ENCODE measurements at regions not wholly inside any gene's neighbourhood (a gene's known extent, or its start where the extent isn't known, plus 50 kb on each side); places are given as distances from the start of the nearest gene placed in this dataset.

DNA sequence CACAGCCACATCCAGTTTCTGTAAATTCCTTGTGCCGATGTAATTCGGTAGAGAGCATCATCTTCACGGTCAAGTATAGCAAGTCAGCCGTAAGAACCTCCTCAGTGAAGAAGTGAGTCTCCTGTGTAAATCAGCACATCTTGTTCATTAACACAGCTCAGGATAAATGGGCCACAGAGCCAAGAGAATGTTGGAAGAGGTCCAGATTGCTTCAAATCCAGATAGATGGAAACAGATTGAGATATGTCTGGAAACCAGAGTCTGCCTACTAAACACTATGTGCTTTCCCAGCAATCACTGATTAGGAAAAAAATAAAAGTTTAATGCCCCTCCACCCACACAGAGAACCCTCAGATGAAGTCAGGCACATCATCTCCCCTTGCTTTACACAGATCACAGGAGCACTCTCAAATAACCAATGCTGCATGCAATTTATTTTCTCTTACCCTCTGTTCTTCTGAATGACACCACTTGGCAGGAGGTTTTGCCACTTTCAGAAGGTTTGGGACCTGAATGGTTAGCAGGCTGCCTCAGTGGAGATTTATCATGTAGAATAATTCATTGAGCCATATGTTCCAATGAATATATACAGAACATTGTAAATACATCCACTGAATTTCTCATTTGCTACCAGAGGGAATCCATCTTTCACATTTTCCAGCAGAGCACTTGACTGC is 357.7 kb downstream of the C4orf33 start:
- no peak overlapping the region for H3K27ac Mint-ChIP-seq
- H3K9me3 Mint-ChIP-seq: no peaks in the 10 kb centered on the region
- DNase-seq (no peak), ATAC-seq (no peak)
- H3K4me3 Mint-ChIP-seq: no peak overlapping the region
- H3K36me3 Mint-ChIP-seq (ENCODE audit: low read depth): no peaks in the 10 kb centered on the region
- H3K27me3 Mint-ChIP-seq: no peaks in the 10 kb centered on the region
- H3K4me1 Mint-ChIP-seq: no peaks in the 10 kb centered on the region

DNA sequence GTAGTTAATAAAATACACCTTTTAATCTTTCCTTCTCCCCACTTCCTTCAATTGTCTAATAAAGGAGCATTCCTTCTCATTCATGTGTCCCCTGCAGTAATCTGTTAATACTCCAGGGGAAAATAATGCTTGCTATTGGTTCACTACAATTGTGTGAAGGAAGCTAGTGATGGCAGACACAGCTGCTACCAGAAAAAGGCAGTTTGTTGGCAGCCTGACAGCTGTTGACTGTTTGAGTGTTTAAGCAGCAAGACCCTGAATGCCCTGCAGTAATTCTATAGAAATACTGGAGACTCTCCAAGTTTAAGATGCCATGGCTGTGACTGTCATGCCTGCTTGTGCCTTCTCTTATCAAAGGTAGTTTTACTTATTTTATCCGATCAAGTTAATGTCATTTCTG is 359.5 kb downstream of the C4orf33 start:
- Mint-ChIP-seq H3K4me3 (no peak overlapping the region), H3K36me3 (ENCODE audit: low read depth) (no peaks in the 10 kb centered on the region), H3K9me3 (no peaks in the 10 kb centered on the region), H3K4me1 (no peaks in the 10 kb centered on the region), H3K27me3 (no peaks in the 10 kb centered on the region), H3K27ac (no peak overlapping the region)
- ATAC-seq (no peak), DNase-seq (no peak)

DNA sequence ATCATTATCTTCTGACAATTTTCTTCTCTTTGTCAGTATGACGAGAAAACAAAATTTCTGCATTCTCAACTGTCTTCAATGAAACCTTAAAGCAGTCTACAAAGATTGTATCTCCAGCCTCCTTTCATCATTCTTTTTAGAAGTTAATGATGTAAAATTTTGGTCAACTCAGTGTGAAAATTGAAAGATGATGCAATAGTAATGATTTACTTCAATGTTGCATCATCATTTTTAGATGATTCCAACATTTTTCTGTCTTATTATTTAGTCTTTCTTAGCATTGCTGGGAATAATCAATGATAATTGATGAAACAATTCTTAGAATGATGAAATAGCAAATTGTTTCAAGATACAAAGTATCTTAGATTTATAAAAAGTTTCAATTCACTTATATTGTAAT is 372.7 kb downstream of the C4orf33 start:
- H3K27me3 Mint-ChIP-seq: no peaks in the 10 kb centered on the region
- ATAC-seq: no peak

DNA sequence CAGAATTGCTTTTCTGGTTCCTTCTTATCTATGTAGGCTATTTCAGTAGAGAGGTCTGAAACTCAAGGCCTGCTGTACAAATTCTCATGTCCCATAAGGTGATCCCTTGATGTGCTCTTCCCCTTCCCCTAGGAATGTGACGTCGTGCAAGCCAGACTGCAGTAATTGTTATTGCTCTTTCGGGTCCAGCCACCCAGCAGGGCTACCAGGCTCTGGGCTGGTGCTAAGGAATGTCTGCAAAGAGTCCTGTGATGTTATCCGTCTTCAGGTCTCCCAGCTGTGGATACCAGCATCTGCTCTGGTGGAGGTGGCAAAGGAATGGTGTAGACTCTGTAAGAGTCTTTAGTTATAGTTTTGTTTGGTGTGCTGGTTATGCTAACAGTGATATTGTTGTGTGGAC is 378.7 kb downstream of the C4orf33 start:
- H3K4me3 Mint-ChIP-seq: no peak overlapping the region
- H3K36me3 Mint-ChIP-seq (ENCODE audit: low read depth): no peaks in the 10 kb centered on the region
- DNase-seq (no peak), ATAC-seq (no peak)
- peaks cover 9% of the 10 kb centered on the region for H3K9me3 Mint-ChIP-seq
- H3K27ac Mint-ChIP-seq: no peak overlapping the region
- no peaks in the 10 kb centered on the region for H3K27me3 Mint-ChIP-seq
- H3K4me1 Mint-ChIP-seq: no peaks in the 10 kb centered on the region

More for the DNA sequence above, 372.7 kb downstream of the C4orf33 start:
- Mint-ChIP-seq H3K4me3 (no peak overlapping the region), H3K27ac (no peak overlapping the region), H3K4me1 (no peaks in the 10 kb centered on the region), H3K9me3 (no peaks in the 10 kb centered on the region), H3K36me3 (ENCODE audit: low read depth) (no peaks in the 10 kb centered on the region)
- DNase-seq: no peak

DNA sequence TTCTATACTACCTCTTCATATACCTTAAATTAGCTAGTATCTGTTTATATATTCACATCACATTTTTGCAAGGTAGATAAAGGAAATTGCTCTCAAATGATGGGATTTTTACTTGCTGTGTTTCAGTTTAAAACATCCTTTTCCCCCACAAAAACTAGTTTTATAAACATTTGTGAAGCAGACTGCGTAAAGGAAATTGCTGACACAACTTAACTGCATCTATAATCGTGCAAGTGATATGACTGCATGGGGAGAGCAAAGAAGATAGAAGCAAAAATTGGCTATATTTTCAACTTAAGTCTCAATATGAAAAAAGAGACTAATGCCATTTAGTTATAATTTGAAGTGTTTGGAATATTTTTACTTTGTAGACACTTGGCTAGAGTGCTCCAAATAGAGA is 385.2 kb downstream of the C4orf33 start:
- Mint-ChIP-seq H3K27me3 (no peaks in the 10 kb centered on the region), H3K27ac (no peak overlapping the region), H3K4me3 (no peak overlapping the region), H3K36me3 (ENCODE audit: low read depth) (no peaks in the 10 kb centered on the region), H3K9me3 (no peaks in the 10 kb centered on the region), H3K4me1 (no peaks in the 10 kb centered on the region)
- ATAC-seq (no peak), DNase-seq (no peak)

DNA sequence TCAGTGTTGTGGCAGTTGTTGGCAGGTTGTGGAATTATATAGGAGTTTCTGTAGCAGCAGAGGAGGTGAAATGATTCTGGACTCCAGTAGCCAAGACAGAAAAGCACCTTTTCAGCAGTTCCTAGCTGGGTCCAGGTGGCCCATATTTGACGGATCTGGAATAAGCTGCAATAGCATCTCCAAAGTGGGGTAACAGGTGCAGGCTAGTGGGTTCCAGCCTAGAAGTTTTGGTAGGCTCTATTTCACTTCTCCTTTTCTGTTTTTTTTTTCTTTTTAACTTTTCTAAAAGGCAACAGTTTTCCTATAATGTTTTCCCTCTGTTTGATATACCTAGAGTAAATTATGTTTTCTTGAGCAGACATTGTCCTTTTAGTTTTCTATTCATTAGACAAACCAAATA is 392.5 kb downstream of the C4orf33 start:
- H3K4me3 Mint-ChIP-seq: no peak overlapping the region
- no peaks in the 10 kb centered on the region for H3K36me3 Mint-ChIP-seq (ENCODE audit: low read depth)
- no peaks in the 10 kb centered on the region for H3K27me3 Mint-ChIP-seq
- H3K27ac Mint-ChIP-seq: no peak overlapping the region
- ATAC-seq (no peak), DNase-seq (no peak)
- H3K4me1 Mint-ChIP-seq: no peaks in the 10 kb centered on the region
- no peaks in the 10 kb centered on the region for H3K9me3 Mint-ChIP-seq

DNA sequence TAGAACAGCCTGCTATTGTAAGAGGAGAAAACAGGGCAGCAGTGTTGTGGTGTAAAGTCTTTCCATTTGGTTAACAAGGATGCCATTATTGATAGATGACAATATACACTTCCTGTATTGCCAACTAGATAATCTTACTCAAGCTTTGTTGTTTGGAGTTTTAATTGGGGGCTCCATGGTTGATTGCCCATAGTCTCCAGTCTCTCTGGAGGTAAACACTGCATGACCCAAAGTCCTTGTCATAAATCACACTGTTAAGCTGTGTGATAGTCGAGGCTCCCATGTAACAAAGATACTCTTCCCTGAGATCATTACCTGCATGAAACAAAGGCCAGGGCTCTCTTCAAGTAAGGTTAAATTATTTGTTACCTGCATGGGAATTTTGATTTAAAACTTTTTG is 394.6 kb downstream of the C4orf33 start:
- Mint-ChIP-seq H3K36me3 (ENCODE audit: low read depth) (no peaks in the 10 kb centered on the region), H3K4me3 (no peak overlapping the region), H3K9me3 (no peaks in the 10 kb centered on the region), H3K27me3 (no peaks in the 10 kb centered on the region), H3K4me1 (no peaks in the 10 kb centered on the region), H3K27ac (no peak overlapping the region)
- DNase-seq (no peak), ATAC-seq (no peak)

DNA sequence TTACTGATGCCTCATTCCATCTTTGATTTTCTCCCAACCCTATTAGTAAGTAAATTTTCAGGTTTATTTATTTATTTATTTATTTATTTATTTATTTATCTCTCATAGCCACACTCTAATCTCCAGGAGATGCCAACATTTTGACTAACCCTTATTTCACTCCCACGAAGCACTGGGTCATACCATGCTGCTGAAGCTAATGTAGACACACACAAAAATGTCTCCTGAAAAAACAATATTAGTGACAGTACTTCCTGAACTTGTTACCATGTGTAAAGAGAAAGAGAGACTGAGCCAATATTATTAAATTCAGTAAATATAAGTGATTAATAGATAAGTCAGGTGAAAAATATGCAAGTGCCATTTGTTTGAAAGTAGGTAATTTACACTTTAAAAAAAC is 402.7 kb downstream of the C4orf33 start:
- no peaks in the 10 kb centered on the region for H3K9me3 Mint-ChIP-seq

DNA sequence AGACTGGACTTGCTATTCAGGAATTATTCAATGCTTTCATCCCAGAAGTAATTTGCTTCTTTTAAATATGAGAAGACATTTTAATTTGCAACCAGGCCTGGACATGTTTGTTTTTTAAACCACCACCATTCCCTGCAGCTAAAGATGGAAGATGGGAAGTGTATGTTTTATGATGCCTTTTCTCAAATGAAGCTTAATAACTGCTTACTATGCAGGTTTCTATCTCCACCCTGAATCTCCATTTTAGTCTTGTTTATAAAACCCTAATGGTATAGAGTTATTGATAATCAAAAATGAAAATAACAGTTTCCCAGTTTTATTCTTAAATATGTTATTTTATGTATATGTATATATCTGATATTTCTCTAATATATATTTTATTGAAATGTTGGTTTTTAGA is 418.9 kb downstream of the C4orf33 start:
- ATAC-seq (no peak), DNase-seq (no peak)
- H3K4me1 Mint-ChIP-seq: no peaks in the 10 kb centered on the region
- no peak overlapping the region for H3K27ac Mint-ChIP-seq
- H3K27me3 Mint-ChIP-seq: no peaks in the 10 kb centered on the region
- no peaks in the 10 kb centered on the region for H3K36me3 Mint-ChIP-seq (ENCODE audit: low read depth)
- H3K9me3 Mint-ChIP-seq: no peaks in the 10 kb centered on the region
- no peak overlapping the region for H3K4me3 Mint-ChIP-seq

More for the DNA sequence above, 402.7 kb downstream of the C4orf33 start:
- Mint-ChIP-seq H3K36me3 (ENCODE audit: low read depth) (no peaks in the 10 kb centered on the region), H3K27ac (no peak overlapping the region), H3K4me1 (no peaks in the 10 kb centered on the region), H3K4me3 (no peak overlapping the region), H3K27me3 (no peaks in the 10 kb centered on the region)
- no peak for ATAC-seq
- DNase-seq: no peak

DNA sequence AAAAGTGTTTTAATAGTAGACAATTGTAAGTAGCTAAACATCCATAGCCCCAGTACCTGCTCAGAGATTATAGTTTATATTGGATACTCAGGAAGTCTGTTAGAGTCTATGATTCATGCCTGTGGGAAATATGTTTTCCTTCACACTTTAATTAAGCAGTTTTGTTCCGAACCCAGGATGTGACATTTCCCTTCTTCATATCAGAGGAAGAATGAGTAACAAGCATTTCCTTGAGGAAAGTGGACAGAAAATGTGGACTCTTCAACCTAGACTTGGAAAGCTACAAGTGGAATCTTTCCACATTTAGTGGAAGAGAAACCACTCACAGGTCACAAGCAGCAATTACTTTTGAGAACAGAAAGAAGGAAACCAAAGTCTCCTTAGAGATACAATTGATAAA is 419.4 kb downstream of the C4orf33 start:
- no peak for ATAC-seq
- Mint-ChIP-seq H3K4me3 (no peak overlapping the region), H3K27ac (no peak overlapping the region), H3K27me3 (no peaks in the 10 kb centered on the region), H3K36me3 (ENCODE audit: low read depth) (no peaks in the 10 kb centered on the region), H3K4me1 (no peaks in the 10 kb centered on the region), H3K9me3 (no peaks in the 10 kb centered on the region)
- DNase-seq: no peak

DNA sequence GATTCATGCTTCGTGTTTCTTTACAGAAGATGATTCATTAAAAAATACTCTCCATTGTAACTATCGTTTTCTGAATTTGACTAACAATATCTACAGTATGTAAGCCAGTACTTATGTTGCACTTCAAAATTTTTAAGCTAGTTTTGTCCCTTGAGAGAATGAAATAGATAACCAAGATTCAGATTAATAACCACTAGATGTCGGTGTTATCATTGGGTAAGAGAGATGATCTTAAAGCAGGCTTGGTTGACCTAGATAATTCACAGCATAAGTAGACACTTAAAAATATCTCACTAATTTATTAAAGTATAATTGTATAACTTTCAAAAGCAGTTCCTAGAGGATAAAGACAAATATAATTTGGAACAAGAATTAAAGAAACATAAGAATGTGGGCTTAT is 430.9 kb downstream of the C4orf33 start:
- Mint-ChIP-seq H3K36me3 (ENCODE audit: low read depth) (no peaks in the 10 kb centered on the region), H3K27ac (no peak overlapping the region), H3K9me3 (no peaks in the 10 kb centered on the region), H3K4me3 (no peak overlapping the region), H3K27me3 (no peaks in the 10 kb centered on the region), H3K4me1 (no peaks in the 10 kb centered on the region)
- DNase-seq: no peak
- no peak for ATAC-seq

DNA sequence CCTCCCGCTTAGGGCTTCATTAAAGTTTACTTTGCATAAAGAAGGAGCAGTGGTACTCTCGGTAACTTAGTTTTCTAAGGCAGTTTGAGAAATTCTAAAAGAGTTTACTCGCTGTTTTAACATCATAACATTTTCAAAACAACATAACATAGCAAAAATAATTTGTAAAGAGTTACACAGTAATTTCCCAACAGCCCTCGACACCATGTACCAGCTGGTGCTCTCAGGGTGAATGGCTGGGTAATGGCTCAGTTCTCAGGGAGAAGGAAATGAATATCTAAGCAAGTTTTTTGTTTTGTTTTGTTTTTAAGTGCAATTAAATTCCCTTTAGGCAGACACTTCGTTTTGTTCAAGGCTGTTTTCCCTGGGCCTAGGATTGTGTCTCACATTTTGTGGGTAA is 435.3 kb downstream of the C4orf33 start:
- Mint-ChIP-seq H3K4me1 (no peaks in the 10 kb centered on the region), H3K36me3 (ENCODE audit: low read depth) (no peaks in the 10 kb centered on the region), H3K9me3 (no peaks in the 10 kb centered on the region), H3K27ac (no peak overlapping the region), H3K4me3 (no peak overlapping the region), H3K27me3 (no peaks in the 10 kb centered on the region)
- DNase-seq: no peak
- ATAC-seq: no peak

DNA sequence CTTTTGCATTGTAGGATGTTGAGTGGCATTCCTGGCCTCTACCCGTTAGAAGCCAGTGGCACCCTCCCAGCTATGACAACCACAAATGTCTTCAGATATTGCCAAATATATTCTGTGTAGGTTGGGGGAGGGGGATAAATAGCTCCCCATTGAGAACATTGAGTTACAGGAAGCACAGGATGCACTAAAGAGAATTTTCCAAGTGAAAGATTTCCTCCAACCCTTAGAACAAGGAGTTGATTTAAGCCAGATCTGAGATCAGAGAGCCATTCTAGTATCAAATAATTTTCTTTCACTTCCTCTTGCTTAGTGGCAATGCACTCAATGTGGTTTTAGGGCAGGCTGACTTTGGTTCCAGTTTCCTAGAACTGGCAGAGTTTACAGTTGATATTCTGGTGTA is 436.6 kb downstream of the C4orf33 start:
- no peak for ATAC-seq
- Mint-ChIP-seq H3K4me3 (no peak overlapping the region), H3K36me3 (ENCODE audit: low read depth) (no peaks in the 10 kb centered on the region), H3K9me3 (no peaks in the 10 kb centered on the region), H3K27ac (no peak overlapping the region), H3K4me1 (no peaks in the 10 kb centered on the region), H3K27me3 (no peaks in the 10 kb centered on the region)
- no peak for DNase-seq

DNA sequence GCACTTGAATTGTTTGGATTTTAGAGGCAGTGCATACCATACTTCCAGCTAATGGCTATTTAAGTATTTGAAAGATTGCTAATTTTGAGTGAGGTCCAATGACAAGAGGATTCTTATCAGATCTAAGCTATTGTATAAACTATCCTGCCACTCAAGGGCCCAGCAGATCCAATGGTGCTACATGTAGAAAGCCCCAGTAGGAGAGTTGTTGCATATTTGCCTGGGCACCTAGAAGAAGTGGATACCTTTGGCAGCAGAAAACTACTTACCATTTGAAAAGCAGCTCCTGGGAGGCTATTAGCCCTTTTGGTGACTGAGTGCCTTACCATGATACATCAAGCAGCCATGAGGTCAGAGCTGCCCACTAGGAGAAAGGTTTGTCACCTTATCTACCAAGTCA is 447.3 kb downstream of the C4orf33 start:
- no peaks in the 10 kb centered on the region for H3K4me1 Mint-ChIP-seq
- no peak overlapping the region for H3K27ac Mint-ChIP-seq
- DNase-seq (no peak), ATAC-seq (no peak)
- no peaks in the 10 kb centered on the region for H3K27me3 Mint-ChIP-seq
- H3K36me3 Mint-ChIP-seq (ENCODE audit: low read depth): no peaks in the 10 kb centered on the region
- no peaks in the 10 kb centered on the region for H3K9me3 Mint-ChIP-seq
- no peak overlapping the region for H3K4me3 Mint-ChIP-seq

DNA sequence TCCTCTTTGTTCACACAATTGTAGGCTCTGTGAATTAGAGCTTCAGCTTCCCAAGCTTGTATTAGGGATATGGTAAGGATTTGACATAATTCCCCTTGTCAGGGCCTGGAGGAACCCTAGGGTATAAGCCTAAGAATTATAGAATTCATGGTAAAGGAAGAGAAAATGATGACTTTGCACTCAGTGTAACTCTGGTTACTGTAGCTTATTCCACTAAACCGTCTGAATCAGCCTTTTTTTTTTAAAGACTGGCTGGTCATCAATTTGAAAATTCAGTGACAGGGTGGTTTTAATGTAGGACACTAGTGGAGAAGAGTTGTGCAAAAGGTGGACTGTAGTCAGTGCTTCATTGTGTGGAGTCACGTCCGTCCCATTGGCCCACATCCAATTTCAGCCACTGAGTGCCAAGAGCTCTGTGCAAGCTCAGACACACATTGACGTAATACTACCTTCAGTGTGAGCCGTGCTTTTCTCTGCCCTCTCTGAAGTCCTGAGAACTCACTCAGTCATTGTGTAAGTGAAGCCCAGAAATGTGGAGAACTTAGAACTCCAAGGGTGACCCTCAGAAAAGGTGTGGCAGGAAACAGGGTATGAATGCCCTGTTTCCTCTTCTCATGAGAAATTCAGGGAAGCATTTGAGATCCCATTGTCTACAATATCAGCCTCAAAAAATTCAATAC is 449.8 kb downstream of the C4orf33 start:
- Mint-ChIP-seq H3K27ac (no peak overlapping the region), H3K4me1 (no peaks in the 10 kb centered on the region), H3K36me3 (ENCODE audit: low read depth) (no peaks in the 10 kb centered on the region), H3K9me3 (no peaks in the 10 kb centered on the region), H3K27me3 (no peaks in the 10 kb centered on the region), H3K4me3 (no peak overlapping the region)
- no peak for ATAC-seq
- DNase-seq: no peak

DNA sequence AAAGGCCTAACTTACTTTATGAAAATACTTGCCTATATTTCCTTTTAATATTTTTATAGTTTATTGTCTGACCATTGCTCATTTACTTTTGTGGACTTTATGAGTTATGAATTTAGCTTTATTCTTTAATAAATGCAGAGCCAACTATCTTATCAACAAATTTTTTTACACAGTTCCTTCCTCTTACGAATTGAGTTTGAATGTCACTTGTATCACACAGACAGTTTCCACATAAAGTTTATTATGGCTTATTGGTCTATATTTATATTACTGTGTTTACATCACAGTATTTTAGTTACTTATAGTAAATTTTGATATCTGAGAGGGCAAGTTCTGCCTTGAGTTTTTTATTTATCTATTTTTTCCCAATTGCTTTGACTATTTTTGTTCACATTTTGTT is 450.6 kb downstream of the C4orf33 start:
- Mint-ChIP-seq H3K36me3 (ENCODE audit: low read depth) (no peaks in the 10 kb centered on the region), H3K9me3 (no peaks in the 10 kb centered on the region), H3K4me1 (no peaks in the 10 kb centered on the region), H3K27ac (no peak overlapping the region), H3K27me3 (no peaks in the 10 kb centered on the region), H3K4me3 (no peak overlapping the region)
- DNase-seq: no peak
- no peak for ATAC-seq

All from activated naive CD8-positive, alpha-beta T cell treated with anti-CD3 and anti-CD28 coated beads, Interleukin-2, amount 50 U/mL, for 24 hours (primary cell).